MG63 (cell line): ENCODE measurements at regions not wholly inside any gene's neighbourhood (a gene's known extent, or its start where the extent isn't known, plus 50 kb on each side); places are given as distances from the start of the nearest gene placed in this dataset.
"Not testable (repeated sequence)": the region's sequence is repeated elsewhere in the genome, so short reads cannot be mapped to it uniquely, and the experiment has no call there.

Experiments used
- DNase-seq: peaks from one replicate; pipeline ENCODE4 v3.0.0-alpha.2; 2020
- H3K27me3 ChIP-seq: fragments of 250-450 bp; sonication (Bioruptor Pico); 2 replicates; pipeline ENCODE4 v1.5.1; 2020; ENCODE audit warnings: mild to moderate bottlenecking, moderate library complexity
- H3K36me3 ChIP-seq: fragments of 250-450 bp; sonication (Bioruptor Pico); 2 replicates; pipeline ENCODE4 v1.5.1; 2020; ENCODE audit warnings: mild to moderate bottlenecking, moderate library complexity
- H3K4me3 ChIP-seq: fragments of 250-450 bp; sonication (Bioruptor Pico); 2 replicates; pipeline ENCODE4 v1.5.1; 2020; ENCODE audit warnings: mild to moderate bottlenecking, moderate library complexity
- H3K9me3 ChIP-seq: fragments of 250-450 bp; sonication (Bioruptor Pico); 2 replicates; pipeline ENCODE4 v1.5.1; 2020; ENCODE audit warnings: mild to moderate bottlenecking, moderate library complexity

- Histone ChIP-seq H3K4me3 (no peak overlapping the region), H3K9me3 (peaks cover 7% of the 10 kb centered on the region), H3K27me3 (no peaks in the 10 kb centered on the region), H3K36me3 (no peaks in the 10 kb centered on the region)
- DNase-seq = no peak
These were observed 1678.9 kb downstream of the PCDH9 start for GRCh38 chr13:65551208-65551607.

- H3K36me3 ChIP-seq = no peaks in the 10 kb centered on the region
- no peak for DNase-seq
These were observed 1690.0 kb downstream of the PCDH9 start for GRCh38 chr13:65540175-65540574.

GRCh38 chr13:65535370-65535769, 1694.8 kb downstream of the PCDH9 start:
- no peak for DNase-seq
- Histone ChIP-seq H3K4me3 (no peak overlapping the region), H3K27me3 (no peaks in the 10 kb centered on the region), H3K36me3 (no peaks in the 10 kb centered on the region), H3K9me3 (no peaks in the 10 kb centered on the region)

More at GRCh38 chr13:65540175-65540574, 1690.0 kb downstream of the PCDH9 start:
- Histone ChIP-seq H3K4me3 (no peak overlapping the region), H3K9me3 (no peaks in the 10 kb centered on the region), H3K27me3 (no peaks in the 10 kb centered on the region)

- H3K4me3 ChIP-seq = no peak overlapping the region
These were observed 1697.9 kb downstream of the PCDH9 start for GRCh38 chr13:65532231-65532630.

GRCh38 chr13:65530688-65531087, 1699.4 kb downstream of the PCDH9 start:
- Histone ChIP-seq H3K36me3 (no peaks in the 10 kb centered on the region), H3K9me3 (no peaks in the 10 kb centered on the region), H3K27me3 (no peaks in the 10 kb centered on the region), H3K4me3 (no peak overlapping the region)
- no peak for DNase-seq

More at GRCh38 chr13:65532231-65532630, 1697.9 kb downstream of the PCDH9 start:
- Histone ChIP-seq H3K36me3 (no peaks in the 10 kb centered on the region), H3K9me3 (no peaks in the 10 kb centered on the region), H3K27me3 (no peaks in the 10 kb centered on the region)
- DNase-seq = no peak

GRCh38 chr13:65529541-65529940, 1700.6 kb downstream of the PCDH9 start:
- DNase-seq = no peak
- Histone ChIP-seq H3K9me3 (no peaks in the 10 kb centered on the region), H3K4me3 (no peak overlapping the region), H3K36me3 (no peaks in the 10 kb centered on the region), H3K27me3 (no peaks in the 10 kb centered on the region)

- no peaks in the 10 kb centered on the region for H3K36me3 ChIP-seq
- no peak overlapping the region for H3K4me3 ChIP-seq
- DNase-seq = no peak
- H3K9me3 ChIP-seq = no peaks in the 10 kb centered on the region; the same call in 1 of the 2 replicates
- no peaks in the 10 kb centered on the region for H3K27me3 ChIP-seq
These were observed 1721.4 kb downstream of the PCDH9 start for GRCh38 chr13:65508745-65509144.

- no peaks in the 10 kb centered on the region; the same call in 1 of the 2 replicates for H3K9me3 ChIP-seq
- no peak overlapping the region for H3K4me3 ChIP-seq
- no peaks in the 10 kb centered on the region for H3K27me3 ChIP-seq
- H3K36me3 ChIP-seq = no peaks in the 10 kb centered on the region
- DNase-seq = no peak
These were observed 1721.8 kb downstream of the PCDH9 start for GRCh38 chr13:65508338-65508737.

GRCh38 chr13:65505941-65506340, 1724.2 kb downstream of the PCDH9 start:
- no peak overlapping the region for H3K4me3 ChIP-seq
- no peak for DNase-seq
- H3K9me3 ChIP-seq = no peaks in the 10 kb centered on the region; the same call in 1 of the 2 replicates
- H3K27me3 ChIP-seq = no peaks in the 10 kb centered on the region
- no peaks in the 10 kb centered on the region for H3K36me3 ChIP-seq

- DNase-seq = no peak
- Histone ChIP-seq H3K36me3 (no peaks in the 10 kb centered on the region), H3K27me3 (no peaks in the 10 kb centered on the region), H3K9me3 (no peaks in the 10 kb centered on the region; the same call in 1 of the 2 replicates), H3K4me3 (no peak overlapping the region)
These were observed 1725.9 kb downstream of the PCDH9 start for GRCh38 chr13:65504213-65504612.

- no peaks in the 10 kb centered on the region; the same call in 1 of the 2 replicates for H3K9me3 ChIP-seq
- H3K4me3 ChIP-seq = no peak overlapping the region
- DNase-seq = no peak
- no peaks in the 10 kb centered on the region for H3K36me3 ChIP-seq
- H3K27me3 ChIP-seq = no peaks in the 10 kb centered on the region
These were observed 1729.7 kb downstream of the PCDH9 start for GRCh38 chr13:65500481-65500880.

GRCh38 chr13:65499256-65499655, 1730.9 kb downstream of the PCDH9 start:
- H3K36me3 ChIP-seq = no peaks in the 10 kb centered on the region
- H3K4me3 ChIP-seq = no peak overlapping the region
- no peak for DNase-seq
- H3K27me3 ChIP-seq = no peaks in the 10 kb centered on the region
- no peaks in the 10 kb centered on the region for H3K9me3 ChIP-seq

- no peak for DNase-seq
These were observed 1732.9 kb downstream of the PCDH9 start for GRCh38 chr13:65497265-65497664.

GRCh38 chr13:65490725-65491124, 1739.4 kb downstream of the PCDH9 start:
- DNase-seq, H3K9me3 ChIP-seq, H3K4me3 ChIP-seq, H3K27me3 ChIP-seq, H3K36me3 ChIP-seq: not testable (repeated sequence)

More at GRCh38 chr13:65497265-65497664, 1732.9 kb downstream of the PCDH9 start:
- H3K27me3 ChIP-seq = no peaks in the 10 kb centered on the region
- H3K4me3 ChIP-seq = no peak overlapping the region
- H3K36me3 ChIP-seq = no peaks in the 10 kb centered on the region
- no peaks in the 10 kb centered on the region for H3K9me3 ChIP-seq

- no peaks in the 10 kb centered on the region for H3K27me3 ChIP-seq
- H3K36me3 ChIP-seq = no peaks in the 10 kb centered on the region
- H3K9me3 ChIP-seq = no peaks in the 10 kb centered on the region
- DNase-seq = no peak
- H3K4me3 ChIP-seq = no peak overlapping the region
These were observed 1741.5 kb downstream of the PCDH9 start for GRCh38 chr13:65488606-65489005.

GRCh38 chr13:65479692-65480091, 1750.4 kb downstream of the PCDH9 start:
- Histone ChIP-seq H3K36me3 (no peaks in the 10 kb centered on the region), H3K4me3 (no peak overlapping the region), H3K9me3 (no peaks in the 10 kb centered on the region; the same call in 1 of the 2 replicates), H3K27me3 (no peaks in the 10 kb centered on the region)
- no peak for DNase-seq

- DNase-seq = no peak
These were observed 1756.9 kb downstream of the PCDH9 start for GRCh38 chr13:65473196-65473595.

GRCh38 chr13:65472336-65472735, 1757.8 kb downstream of the PCDH9 start:
- DNase-seq = no peak

More at GRCh38 chr13:65473196-65473595, 1756.9 kb downstream of the PCDH9 start:
- Histone ChIP-seq H3K36me3 (no peaks in the 10 kb centered on the region), H3K4me3 (no peak overlapping the region), H3K9me3 (no peaks in the 10 kb centered on the region; the same call in 1 of the 2 replicates), H3K27me3 (no peaks in the 10 kb centered on the region)

GRCh38 chr13:65470781-65471180, 1759.4 kb downstream of the PCDH9 start:
- H3K27me3 ChIP-seq = no peaks in the 10 kb centered on the region
- DNase-seq = no peak
- no peaks in the 10 kb centered on the region; the same call in 1 of the 2 replicates for H3K9me3 ChIP-seq
- H3K36me3 ChIP-seq = no peaks in the 10 kb centered on the region
- no peak overlapping the region for H3K4me3 ChIP-seq

More at GRCh38 chr13:65472336-65472735, 1757.8 kb downstream of the PCDH9 start:
- H3K9me3 ChIP-seq = no peaks in the 10 kb centered on the region; the same call in 1 of the 2 replicates
- H3K27me3 ChIP-seq = no peaks in the 10 kb centered on the region
- H3K36me3 ChIP-seq = no peaks in the 10 kb centered on the region
- no peak overlapping the region for H3K4me3 ChIP-seq
